ENCODE measurements at regions not wholly inside any gene's neighbourhood (a gene's known extent, or its start where the extent isn't known, plus 50 kb on each side); places are given as distances from the start of the nearest gene placed in this dataset.
"Not testable (repeated sequence)": the region's sequence is repeated elsewhere in the genome, so short reads cannot be mapped to it uniquely, and the experiment has no call there.

- DNase-seq: no peak
Observed at GRCh38 chr10:85379338-85379737, 987.3 kb downstream of the GRID1 start.

- DNase-seq: no peak
Observed at GRCh38 chr10:85400981-85401695, 965.5 kb downstream of the GRID1 start.

- DNase-seq: no peak
Observed at GRCh38 chr10:85402541-85402940, 964.1 kb downstream of the GRID1 start.

GRCh38 chr10:85407088-85407487 lies 959.5 kb downstream of the GRID1 start:
- DNase-seq: peak in 1 of 14 donors; percentile 19

- no peak for DNase-seq
Observed at GRCh38 chr10:85408388-85408787, 958.2 kb downstream of the GRID1 start.

GRCh38 chr10:85410586-85410985 lies 956.0 kb downstream of the GRID1 start:
- DNase-seq: not testable (repeated sequence)

- no peak for DNase-seq
Observed at GRCh38 chr10:85413570-85413969, 953.0 kb downstream of the GRID1 start.

DNA sequence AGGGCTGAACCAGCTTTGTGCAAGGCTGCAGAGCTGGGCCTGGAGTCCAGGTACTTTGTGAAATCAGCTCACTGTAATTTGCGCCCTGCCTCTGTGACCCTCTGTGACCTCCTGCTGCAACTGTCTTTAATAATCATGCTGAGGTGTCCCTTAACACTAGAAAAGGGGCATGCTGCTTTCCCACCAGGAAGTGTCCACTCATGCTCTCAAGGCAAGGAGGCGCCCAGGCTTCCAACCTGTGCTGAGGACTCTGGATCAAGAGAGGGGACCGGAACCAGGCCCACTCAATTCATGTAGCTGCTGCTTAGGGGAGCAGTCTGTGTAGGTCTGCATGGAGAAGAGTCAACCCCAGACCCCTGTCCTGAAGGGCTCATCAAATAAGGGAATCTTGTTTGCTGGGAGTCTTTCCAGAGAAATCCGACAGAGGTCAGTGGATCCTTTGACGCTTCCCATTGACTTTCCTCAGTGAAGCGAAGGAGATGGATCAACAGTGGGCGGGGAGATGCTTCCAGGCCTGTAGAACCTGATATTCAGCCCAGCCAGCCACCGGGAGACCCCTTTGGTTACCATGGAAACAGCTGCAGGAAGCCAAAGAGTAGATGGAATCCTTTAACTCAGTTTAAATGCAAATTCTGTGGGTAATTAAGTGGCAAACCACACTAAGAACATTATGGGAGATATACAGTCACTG lies 945.9 kb downstream of the GRID1 start:
- DNase-seq: no peak

GRCh38 chr10:85421421-85421820 lies 945.2 kb downstream of the GRID1 start:
- no peak for DNase-seq

DNA sequence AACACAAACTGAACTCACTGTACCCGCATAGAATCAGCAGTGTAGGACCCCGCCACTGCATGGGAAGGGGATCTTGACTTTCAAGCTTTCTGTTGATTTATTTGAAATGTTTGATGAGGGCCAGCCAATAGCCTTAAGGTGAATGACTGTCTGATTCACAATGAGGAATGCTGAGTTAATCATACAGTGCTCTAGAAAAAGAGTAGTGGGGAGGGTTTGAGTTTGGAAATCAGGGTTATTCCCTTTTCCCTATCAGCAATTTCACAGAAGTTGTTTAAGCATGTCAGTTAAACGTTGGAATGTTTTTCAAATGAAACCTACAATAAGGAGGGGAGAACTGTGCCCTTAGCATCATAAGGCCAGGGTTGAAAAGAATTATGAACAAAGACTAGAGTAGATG lies 937.5 kb downstream of the GRID1 start:
- DNase-seq: no peak

DNA sequence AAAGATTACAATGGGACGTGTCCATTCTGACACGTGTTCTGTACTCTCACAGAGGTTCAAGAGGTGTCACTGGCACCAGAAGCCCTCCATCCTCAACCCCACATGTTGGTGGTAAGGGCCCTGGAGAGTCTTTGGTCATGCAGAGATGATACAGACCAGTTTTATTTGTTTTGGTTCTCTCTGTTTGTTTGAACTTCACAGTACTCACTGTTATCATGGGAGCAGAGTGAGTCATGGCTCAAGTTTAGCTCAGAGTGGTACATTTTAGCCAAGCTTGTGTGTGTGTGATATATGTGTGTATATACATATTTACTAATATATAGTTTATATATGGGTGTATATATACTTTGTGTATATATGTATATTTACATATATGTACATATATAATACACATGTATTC lies 935.6 kb downstream of the GRID1 start:
- DNase-seq: no peak

GRCh38 chr10:85433248-85433647 lies 933.3 kb downstream of the GRID1 start:
- no peak for DNase-seq

GRCh38 chr10:85444868-85445267 lies 921.7 kb downstream of the GRID1 start:
- no peak for DNase-seq

- no peak for DNase-seq
Observed at GRCh38 chr10:85445702-85446101, 920.9 kb downstream of the GRID1 start.

- no peak for DNase-seq
Observed at GRCh38 chr10:85446827-85447226, 919.8 kb downstream of the GRID1 start.

GRCh38 chr10:85447690-85448089 lies 918.9 kb downstream of the GRID1 start:
- DNase-seq: no peak

DNA sequence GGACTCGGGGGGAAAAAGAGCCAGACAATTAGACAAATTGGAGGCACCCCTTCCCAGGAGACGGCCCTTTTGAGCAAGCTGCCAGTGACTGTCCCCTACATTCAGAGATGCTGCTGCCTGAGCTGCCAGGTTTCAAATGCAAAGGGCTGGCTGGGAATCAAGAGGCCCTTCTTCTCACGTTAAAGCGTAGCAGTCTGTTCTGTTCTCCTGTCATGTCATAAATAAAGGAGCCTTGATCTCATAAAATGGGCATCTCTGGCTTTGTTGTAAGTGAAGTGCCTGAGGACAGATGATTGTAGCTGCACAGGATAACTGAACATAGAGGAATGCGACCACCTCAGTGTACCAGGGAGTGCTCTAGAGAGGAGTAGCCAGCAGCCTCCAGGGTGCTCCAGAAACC lies 917.9 kb downstream of the GRID1 start:
- no peak for DNase-seq

DNA sequence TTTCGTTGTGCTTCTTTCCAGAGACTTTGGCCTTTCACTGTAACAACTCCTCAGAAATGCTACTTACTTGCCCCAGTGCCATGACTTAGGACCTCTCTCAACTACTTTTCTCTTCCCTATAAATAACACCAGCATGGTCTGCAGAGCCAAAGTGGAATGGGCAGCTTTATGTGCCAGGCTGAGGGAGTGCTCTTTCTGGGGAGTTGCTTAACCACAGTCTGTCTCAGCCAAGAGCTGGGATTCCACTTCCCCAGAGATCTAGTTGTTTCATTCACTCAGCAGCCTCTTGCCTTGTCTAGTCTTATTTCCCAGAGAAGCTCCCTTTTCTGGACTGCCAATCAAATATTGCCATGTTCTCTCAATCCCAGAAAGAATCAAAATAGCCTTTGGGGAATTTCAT lies 912.2 kb downstream of the GRID1 start:
- DNase-seq: no peak

GRCh38 chr10:85457191-85457590 lies 909.4 kb downstream of the GRID1 start:
- no peak for DNase-seq

GRCh38 chr10:85458324-85458723 lies 908.3 kb downstream of the GRID1 start:
- no peak for DNase-seq

- DNase-seq: no peak
Observed at GRCh38 chr10:85459906-85460305, 906.7 kb downstream of the GRID1 start.

DNA sequence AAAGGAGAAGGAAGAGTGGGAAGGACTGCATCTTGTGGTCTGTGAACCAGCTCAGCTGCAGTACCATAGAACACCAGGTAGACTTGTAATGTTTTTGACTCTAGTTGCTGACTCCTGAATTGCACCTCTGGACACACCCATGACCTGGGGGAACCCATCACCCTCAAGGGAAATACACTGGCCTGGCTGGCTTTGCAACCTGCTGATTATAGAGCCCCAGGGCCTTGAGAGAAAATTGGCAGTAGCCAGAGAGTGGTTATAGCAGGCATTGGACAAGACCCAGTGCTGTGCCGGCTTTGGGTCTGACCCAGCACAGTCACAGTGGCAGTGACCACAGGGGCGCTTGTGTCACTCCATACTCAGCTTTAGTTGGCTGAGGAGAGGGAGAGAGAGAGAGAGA lies 902.3 kb downstream of the GRID1 start:
- DNase-seq: no peak

- no peak for DNase-seq
Observed at GRCh38 chr10:85477979-85478378, 888.6 kb downstream of the GRID1 start.

GRCh38 chr10:85490431-85490830 lies 876.2 kb downstream of the GRID1 start:
- DNase-seq: no peak

Data from C1 segment of cervical spinal cord (tissue), 14 donors.